Germinal center (tissue), 1 donor: ENCODE measurements at regions not wholly inside any gene's neighbourhood (a gene's known extent, or its start where the extent isn't known, plus 50 kb on each side); places are given as distances from the start of the nearest gene placed in this dataset.
"Not testable (repeated sequence)": the region's sequence is repeated elsewhere in the genome, so short reads cannot be mapped to it uniquely, and the experiment has no call there.

Source experiments
- DNase-seq: peaks from one replicate; pipeline ENCODE4 v3.0.0; 2012; ENCODE audit warnings: mixed read lengths, low spot score

DNA sequence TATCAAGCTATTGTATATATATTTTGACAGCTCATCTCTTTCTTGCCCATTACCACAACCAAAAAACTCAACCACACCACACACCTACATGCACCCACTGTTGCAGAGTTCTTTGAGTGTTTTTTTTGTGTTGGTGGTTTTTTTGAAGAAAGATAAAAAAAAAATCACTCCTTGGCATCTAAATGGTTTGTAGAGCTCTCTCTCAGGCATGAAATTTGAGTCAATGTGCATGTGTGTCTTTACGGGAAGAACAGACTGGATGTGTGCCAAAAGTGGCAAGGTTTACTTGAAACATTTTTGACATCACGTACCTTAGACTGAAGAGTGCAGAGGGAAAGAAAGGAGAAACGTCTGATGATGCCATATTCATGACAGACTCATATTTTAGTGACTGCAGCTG lies 154.2 kb downstream of the FHIP1A start:
- no peak for DNase-seq

DNA sequence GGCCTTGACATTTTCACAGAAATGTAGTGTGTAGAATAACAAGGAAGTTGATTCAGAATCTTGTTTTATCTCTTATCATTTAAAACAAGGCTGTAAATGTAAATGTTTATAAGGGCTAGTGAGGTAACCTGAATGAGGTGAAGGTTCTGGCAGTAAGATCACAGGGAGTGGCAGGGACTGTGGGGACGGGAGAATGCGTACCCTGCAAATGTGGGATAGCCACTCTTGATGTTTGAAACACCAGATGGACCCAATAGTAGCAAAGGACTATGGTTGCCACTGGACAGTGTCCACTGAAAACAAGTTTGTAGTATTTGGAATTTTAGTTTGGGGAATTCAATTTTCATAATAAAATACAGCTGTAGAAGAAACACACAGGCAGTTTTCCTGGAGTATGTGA lies 155.3 kb downstream of the FHIP1A start:
- DNase-seq, result no peak

DNA sequence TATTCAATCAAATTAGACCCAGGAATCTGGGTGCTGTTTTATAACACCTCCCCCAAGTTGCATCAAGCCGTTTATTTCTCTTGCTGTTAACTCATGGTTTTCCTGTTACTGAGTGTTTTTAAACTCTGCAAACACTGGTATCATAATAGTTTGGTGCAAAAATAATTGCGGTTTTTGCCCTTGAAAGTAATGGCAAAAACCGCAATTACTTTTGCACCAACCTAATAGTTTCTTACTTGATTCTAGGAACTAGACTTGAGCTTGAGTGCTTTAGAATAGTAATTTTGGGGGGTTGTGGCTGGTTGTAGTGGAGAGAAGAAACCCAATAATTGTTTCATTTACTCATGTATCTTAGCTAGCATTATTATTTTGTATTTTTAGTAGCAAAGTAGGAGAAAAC lies 156.6 kb downstream of the FHIP1A start:
- DNase-seq, result no peak

DNA sequence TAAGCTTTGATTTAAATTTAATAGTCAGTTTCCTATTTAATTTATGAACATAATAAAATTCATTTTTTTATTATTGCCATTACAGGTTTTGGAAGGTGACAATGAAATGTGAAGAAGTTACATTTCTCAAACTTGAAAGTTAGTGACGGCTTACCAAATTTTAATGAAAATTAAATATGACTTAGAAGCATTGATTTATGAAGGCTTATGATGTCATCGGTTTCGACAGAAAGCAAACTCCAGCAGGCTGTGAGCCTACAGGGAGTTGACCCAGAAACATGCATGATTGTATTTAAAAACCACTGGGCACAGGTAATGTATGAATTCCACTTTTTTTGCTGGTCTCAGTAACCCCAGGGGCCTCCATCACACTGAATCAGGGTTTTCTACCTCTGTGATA lies 157.1 kb downstream of the FHIP1A start:
- DNase-seq, result no peak

DNA sequence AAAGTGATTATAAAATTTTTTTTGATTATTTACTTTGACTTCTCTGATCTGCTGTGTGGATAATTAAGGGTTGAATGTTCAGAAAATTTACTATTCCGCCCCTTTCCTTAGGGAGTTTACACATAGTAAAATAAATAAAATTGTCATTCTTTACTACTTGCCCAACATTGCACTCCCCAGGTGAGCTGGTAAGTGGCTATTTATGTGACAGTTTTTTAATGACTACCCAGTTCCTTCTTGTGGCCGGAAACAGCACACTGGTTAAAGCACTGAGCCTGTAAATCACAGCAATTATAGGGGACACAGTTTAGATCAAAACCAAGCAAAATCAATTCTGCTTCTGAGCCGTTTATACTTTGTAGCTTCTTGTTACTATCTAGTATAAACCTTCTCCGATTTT lies 158.1 kb downstream of the FHIP1A start:
- DNase-seq, result no peak

DNA sequence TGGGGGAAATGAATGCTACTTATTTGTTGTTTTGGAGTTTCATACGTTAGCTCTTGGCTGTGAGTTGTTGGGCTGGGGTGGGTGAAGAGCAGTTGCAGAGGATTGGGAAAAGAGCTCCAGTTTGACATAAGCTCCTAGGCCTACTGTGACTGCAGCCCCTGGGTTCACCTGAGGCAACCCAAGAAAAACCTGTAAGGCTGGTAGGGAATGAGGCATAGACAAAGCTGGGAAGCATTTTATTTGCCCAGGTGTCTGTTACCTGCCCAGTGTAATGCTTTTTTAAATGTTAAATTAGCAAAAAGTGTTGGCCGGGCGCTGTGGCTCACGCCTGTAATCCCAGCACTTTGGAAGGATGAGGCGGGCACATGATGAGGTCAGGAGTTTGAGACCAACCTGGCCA lies 160.0 kb downstream of the FHIP1A start:
- no peak for DNase-seq

DNA sequence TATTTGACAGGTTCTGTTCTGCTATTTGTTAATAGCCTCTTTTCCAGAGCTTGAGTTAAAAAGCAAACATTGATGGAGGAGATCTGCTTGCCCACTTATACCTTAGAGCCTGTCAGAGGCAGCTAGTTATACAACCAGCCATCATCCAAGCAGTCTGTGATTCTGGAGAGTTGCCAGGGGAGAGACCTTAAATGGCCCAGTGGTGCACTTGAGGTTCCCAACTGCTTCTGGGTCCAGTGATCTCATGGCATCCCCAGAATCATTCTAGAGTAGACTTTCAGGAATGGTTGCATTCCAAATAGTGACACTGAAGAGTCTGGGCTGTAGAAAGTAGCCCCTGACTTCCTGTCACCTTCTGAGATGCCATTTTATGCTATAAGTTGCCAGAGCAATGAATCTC lies 160.7 kb downstream of the FHIP1A start:
- DNase-seq, result no peak

DNA sequence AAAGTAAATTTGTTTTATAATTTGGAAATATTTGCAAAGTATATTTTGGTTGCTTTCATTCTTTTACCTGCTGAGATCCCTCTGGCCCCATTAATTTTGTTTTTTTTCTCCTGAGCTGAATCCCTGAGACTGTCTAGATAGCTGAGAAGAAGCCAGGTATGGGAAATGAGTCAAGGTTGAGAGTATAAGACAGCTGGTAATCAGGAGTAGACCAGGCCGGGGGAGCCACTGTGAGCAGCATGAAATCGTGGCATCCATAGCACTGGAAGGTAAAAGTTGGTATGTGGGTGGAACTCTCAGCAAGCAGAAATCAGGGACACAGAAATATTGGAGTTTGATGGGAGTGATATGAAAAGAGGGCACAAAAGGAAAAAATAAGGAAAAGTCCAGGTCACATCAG lies 164.5 kb downstream of the FHIP1A start:
- DNase-seq, result no peak

DNA sequence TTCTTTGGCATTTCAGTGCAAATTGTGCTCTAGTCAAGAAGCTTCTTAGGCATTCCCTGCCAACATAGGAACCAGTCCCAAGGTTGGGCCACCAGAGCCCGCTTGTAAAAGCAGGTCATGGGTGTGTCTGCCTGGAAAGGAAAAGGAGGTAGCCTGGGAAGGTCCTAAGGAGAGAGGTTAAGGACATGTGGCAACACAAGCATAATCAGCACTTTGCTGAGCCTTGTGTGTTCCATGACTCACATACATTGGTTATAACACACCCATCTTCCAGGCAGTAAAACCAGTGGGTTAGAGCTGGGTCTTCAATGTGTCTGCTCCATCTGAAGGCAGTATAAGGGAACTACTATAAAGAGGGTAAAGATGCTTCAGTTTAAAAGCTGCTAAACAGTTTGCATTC lies 165.0 kb downstream of the FHIP1A start:
- no peak for DNase-seq

DNA sequence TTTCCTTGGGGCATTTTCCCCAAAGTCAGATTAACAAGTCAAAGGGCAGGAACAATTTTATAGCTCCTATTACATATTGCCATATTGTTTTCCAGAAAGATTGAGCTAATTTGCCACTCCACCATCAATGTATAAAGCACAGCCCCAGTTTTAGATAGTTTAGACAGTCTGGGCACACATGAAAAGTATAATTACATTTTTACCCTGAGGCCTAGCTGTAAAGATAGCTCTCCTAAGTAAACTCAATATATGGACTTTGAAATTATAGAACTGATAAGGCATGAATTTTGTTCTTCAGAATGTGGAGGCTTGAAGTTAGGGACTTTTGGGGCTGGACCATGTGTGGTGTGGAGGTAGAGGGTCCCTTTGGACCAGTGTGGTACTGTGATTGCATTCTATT lies 166.0 kb downstream of the FHIP1A start:
- DNase-seq, result no peak

DNA sequence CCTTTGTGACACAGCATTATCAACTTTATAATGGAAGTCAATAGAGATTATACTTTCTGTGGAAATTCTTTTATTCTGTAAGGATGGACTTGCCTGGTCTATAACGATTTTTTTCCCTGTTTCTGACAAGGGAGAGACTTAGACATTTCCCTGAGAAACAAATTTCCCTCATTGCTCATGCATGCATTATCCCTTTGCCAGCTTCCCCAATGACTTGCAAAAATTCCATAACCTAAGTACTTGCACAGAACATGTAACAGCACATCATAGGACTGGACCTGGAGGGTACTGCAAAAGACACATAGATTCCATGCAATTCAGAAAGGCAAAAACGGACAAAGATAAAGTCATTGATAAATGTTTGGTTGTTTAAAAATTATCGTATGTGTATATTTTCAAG lies 166.7 kb downstream of the FHIP1A start:
- no peak for DNase-seq

DNA sequence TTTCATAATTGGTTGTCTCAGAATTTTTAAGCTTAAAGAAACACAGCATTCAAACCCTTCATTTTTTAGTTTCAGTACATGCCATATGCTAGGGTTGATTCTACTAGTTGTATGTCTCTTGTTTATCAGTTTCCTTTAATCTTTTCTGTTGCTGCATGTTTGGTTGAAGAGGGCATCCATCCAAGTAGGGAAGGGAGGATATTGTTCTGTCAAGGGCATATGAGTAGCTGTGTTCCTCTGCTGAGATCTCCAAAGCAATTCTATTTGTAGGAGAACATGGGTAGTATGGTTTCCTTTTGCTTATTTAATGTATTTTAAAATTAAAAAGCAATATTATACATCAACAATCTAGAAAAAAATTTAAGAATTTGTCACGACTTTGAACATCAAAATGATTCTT lies 167.7 kb downstream of the FHIP1A start:
- DNase-seq, result no peak

DNA sequence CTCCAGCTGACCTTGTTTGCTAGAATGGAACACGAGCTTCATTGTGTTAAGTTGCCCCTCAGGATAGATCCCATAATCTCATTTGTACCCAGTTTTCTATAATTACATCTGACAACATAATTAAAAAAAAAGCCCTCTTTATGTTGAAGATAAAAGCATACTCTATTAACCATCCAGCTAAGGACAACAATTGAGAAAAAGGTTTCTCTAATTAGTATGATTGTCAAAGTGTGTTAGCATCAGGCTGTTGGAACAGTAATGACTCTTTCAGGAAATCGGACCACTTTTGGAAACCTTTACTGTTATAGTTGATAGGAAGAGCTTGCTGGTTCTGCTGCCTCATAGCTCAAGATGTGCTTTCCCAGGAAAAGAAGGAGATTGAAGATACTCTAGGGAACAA lies 172.6 kb downstream of the FHIP1A start:
- no peak for DNase-seq

DNA sequence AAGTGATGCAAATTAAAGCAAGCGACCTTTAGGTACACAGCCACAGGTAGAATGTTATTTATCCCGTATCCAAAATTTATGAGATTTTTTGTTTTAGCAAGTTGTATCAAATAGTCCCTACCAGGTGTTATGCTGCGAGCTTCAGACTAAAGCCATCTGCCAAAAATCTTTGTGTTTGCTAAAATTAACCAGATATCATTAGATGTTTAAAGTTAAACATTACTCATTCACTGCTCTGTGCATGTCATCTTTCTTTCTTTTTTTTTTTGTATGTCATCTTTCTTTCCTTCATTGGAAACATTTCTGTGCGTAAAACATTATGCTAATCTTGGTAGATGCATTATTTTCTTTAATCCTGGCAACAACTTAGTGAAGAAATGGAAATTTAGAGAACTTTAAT lies 173.1 kb downstream of the FHIP1A start:
- DNase-seq, result no peak

DNA sequence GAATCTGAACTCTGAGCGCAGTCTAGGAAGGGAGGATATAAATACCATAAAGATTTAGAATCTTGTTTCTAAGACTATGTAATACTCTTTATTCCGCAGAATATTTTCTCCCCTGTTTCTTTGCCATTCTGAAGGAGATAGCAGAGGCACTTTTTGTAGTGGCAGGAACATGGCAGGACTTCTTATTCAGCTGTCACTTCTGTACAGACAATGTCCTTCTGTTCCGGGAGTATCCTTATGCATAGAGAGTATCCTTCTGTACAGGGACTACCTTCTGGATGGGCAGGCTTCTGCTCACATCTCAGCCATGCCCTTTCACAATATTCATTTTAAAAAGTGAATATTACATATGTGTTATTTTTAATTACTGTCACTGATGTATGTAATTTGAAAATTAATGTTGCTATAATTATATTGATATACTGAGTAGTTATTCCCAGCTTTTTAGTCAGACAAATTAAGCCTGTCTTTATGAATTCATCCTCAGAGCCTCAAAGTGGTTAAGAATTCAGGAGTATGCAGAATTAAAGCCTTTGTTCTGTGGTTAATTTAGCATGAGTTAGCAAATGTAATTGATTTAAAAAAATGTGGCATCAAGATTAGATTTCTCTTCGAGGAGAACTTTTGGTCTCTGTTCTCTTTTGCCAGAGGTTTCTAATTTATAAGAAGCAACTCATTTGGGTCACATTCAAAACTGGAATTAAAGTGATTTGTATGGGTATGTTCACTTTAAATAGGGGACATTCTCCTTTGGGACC lies 174.4 kb downstream of the FHIP1A start:
- DNase-seq, result no peak

DNA sequence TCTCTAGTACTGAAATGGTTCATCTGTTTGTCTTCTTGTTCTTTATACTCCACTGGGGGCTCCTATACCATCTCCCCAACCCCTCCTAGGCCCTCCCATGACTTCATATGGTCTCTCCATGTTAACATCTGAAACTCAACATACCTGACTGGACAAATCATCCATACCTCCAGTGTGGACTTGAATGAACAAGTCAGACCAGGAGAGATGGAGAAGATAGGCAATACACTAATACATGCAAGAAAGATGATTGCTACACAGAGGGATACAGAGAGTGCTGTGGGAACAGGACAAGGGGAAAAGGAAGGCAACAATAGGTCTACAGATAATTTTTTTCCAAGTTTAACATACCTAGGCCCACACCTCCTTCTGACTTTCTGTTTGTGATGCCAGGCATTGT lies 175.1 kb downstream of the FHIP1A start:
- DNase-seq, result no peak

DNA sequence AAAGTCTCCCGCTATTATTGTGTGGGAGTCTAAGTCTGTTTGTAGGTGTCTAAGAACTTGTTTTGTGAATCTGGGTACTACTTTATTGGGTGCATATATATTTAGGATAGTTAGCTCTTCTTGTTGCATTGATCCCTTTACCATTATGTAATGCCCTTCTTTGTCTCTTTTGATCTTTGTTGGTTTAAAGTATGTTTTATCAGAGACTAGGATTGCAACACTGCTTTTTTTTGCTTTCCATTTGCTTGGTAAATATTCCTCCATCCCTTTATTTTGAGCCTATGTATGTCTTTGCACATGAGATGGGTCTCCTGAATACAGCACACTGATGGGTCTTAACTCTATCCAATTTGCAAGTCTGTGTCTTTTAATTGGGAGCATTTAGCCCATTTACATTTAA lies 165.2 kb downstream of the GATB start:
- not testable (repeated sequence) for DNase-seq

DNA sequence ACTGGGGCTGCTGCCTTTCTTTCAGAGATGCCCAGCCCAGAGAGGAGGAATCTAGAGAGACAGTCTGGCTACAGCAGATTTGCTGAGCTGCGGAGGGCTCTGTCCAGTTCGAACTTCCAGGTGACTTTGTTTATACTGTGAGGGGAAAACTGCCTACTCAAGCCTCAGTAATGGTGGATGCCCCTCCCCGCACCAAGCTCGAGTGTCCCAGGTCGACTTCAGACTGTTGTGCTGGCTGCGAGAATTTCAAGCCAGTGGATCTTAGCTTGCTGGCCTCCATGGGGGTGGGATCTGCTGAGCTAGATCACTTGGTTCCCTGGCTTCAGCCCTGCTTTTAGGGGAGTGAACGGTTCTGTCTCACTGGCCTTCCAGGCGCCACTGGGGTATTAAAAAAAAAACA lies 163.1 kb downstream of the GATB start:
- DNase-seq, result not testable (repeated sequence)

DNA sequence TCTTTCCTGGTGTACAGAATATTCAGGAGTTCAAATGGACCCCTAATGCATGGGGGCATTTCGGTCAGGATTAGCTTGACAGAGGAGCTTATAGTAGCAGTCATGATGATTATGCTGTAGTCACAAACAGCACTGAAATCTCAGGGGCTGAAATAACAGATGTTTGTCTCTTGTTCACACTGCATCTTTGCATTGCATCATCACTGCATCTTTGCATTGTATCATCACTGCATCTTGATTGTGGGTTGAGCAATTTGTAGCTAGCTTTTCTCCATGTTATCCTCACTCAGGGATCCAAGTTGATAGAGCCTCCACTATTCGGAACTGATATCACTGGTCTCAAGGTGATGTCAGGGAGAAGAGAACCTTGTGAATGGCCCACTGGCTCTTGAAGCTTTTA lies 160.9 kb downstream of the GATB start:
- DNase-seq, result no peak

DNA sequence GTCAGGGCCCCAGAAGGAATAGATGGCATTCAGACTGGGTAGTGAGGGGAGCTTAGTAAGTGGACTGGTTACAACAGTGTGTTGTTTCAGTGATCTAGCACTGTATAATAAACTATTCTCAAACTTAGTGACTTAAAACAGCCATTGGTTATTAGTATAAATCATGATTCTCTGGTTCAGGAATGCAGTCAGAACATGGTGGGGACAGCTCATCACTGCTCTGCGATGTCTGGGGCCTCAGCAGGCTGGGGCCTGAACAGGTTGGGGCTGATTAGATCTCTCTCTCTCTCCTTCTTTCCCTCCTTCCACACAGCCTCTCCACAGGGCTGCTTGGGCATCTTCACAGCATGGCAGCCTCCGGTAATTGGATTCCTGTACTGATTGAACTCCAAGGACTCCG lies 160.4 kb downstream of the GATB start:
- no peak for DNase-seq

DNA sequence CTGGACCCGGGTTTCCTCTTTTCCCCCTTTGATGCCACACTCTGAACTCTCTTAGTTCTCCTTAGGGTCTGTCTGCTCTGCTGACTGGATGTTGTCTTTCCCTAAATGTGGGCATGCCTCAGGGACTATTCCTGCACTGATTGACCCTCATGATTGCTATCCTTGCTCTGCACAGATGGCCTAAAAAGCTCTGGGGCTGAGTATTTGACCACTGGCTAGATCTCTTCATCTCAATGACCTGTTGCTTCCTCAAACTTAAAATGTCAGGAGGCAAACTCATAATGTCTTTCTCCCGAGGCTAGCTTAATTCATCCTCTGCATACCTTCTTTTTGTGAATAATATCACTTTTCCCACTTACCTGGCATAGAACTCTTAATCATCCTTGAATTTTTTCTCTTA lies 157.4 kb downstream of the GATB start:
- DNase-seq, result no peak

DNA sequence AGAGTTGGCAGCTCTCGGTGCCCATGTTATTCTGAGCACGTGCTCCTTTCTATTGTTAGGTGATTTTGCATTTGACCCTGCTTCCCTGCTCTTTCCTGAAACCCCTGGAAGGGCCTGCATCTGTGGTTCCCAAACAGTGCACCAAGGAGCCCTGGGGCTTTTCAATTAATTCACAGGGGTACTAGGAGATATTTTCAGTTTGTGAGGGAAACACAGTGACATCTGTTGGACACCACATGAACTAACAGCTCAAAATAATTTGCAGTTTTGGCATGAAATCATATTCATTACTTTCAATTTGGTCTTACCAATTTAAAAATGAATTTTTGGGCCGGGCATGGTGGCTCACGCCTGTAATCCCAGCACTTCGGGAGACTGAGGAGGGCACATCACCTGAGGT lies 156.6 kb downstream of the GATB start:
- DNase-seq, result peak; percentile 4

DNA sequence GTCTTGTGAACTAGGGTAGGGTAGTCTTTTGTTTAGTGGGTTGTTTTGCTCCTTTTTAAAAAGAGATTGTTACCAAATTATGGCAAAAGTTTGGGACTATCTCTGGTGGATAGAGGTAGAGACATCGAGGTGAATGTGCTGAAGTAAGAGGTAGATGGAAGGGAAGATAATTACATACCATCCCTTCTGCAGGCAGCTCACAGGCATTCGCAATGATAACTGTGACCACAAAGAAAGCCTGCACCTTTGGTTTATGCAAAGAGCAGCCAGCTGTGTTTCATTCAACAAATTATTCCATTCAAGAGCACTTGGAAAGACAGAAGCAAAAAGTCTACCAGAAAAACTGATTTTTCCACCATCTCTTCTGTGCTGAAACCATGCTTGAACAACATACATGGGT lies 155.6 kb downstream of the GATB start:
- DNase-seq, result no peak

DNA sequence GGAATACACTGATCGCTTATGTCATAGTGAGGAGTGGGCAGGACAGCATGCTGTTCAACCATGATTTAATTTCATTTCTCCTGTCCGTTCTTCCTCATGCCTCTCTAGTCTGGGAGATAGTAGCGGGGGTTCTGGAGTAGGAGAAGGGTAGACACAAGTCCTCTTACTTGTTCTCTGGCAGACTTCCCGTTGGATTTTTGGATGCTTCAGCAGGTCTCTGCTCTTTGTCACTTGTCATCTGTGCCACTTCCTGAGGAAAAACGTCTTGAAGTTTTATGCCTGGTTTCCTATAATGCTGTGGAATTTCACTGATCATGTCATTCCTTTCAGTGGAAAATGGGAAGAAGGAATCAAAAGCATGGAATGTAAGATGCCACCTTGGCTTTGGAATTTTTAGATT lies 154.7 kb downstream of the GATB start:
- DNase-seq, result no peak

DNA sequence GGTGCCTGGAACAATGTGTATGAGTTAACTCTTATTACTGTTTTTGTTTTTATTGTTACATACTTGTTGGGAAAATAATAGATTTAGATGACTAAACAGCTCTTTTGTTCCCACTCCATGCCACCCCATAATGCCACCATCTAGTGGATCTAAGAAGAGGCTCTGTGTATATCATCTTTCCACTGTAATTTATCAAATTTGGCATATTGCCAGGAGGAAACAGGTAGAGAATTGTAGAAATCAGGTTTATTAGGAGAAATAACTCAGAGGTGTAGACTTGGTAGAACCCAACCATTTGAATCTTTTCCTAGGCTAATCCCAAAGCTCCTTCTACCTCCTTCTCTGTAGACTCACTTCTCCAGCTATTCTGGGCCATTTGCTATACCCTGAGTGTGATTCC lies 150.6 kb downstream of the GATB start:
- no peak for DNase-seq
